Osteocyte (in vitro differentiated cells): ENCODE measurements at regions not wholly inside any gene's neighbourhood (a gene's known extent, or its start where the extent isn't known, plus 50 kb on each side); places are given as distances from the start of the nearest gene placed in this dataset.
"Not testable (repeated sequence)": the region's sequence is repeated elsewhere in the genome, so short reads cannot be mapped to it uniquely, and the experiment has no call there.

Experiments used
- DNase-seq: peaks from one replicate; pipeline ENCODE4 v3.0.0; 2021; ENCODE audit warnings: mixed read lengths; ENCODE audit not compliant: unreplicated experiment; ENCODE audit errors: extremely low spot score
- H3K27ac Mint-ChIP-seq: one replicate; pipeline ENCODE4 v1.8.0; 2021; ENCODE audit warnings: mild to moderate bottlenecking, mixed read lengths; ENCODE audit not compliant: unreplicated experiment
- H3K27me3 Mint-ChIP-seq: one replicate; pipeline ENCODE4 v1.8.0; 2021; ENCODE audit warnings: mixed read lengths; ENCODE audit not compliant: unreplicated experiment
- H3K36me3 Mint-ChIP-seq: one replicate; pipeline ENCODE4 v1.8.0; 2021; ENCODE audit warnings: mixed read lengths; ENCODE audit not compliant: unreplicated experiment
- H3K4me1 Mint-ChIP-seq: one replicate; pipeline ENCODE4 v1.8.0; 2021; ENCODE audit warnings: mixed read lengths; ENCODE audit not compliant: unreplicated experiment
- H3K4me3 Mint-ChIP-seq: one replicate; pipeline ENCODE4 v1.8.0; 2021; ENCODE audit warnings: mild to moderate bottlenecking, moderate library complexity, mixed read lengths; ENCODE audit not compliant: unreplicated experiment
- H3K9me3 Mint-ChIP-seq: one replicate; pipeline ENCODE4 v1.8.0; 2021; ENCODE audit warnings: mixed read lengths; ENCODE audit not compliant: unreplicated experiment
- CTCF ChIP-seq: fragments of 200-600 bp; sonication (generic); IDR thresholded peaks from 2 replicates; pipeline ENCODE4 v1.5.0; 2021; ENCODE audit warnings: antibody characterized with exemption, mild to moderate bottlenecking, moderate library complexity

GRCh38 chr3:73144828-73145227, 83.4 kb downstream of the EBLN2 start:
- peak; percentile 11 for DNase-seq
- peaks cover 35% of the 10 kb centered on the region for H3K27me3 Mint-ChIP-seq
- no peaks in the 10 kb centered on the region for H3K9me3 Mint-ChIP-seq
- H3K4me1 Mint-ChIP-seq = peaks cover 17% of the 10 kb centered on the region
- H3K27ac Mint-ChIP-seq = no peak overlapping the region
- no peaks in the 10 kb centered on the region for H3K36me3 Mint-ChIP-seq
- no peak overlapping the region for H3K4me3 Mint-ChIP-seq
- no peak for TF ChIP-seq CTCF

- H3K27ac Mint-ChIP-seq, H3K4me3 Mint-ChIP-seq, H3K9me3 Mint-ChIP-seq, H3K36me3 Mint-ChIP-seq: not testable (repeated sequence)
- H3K27me3 Mint-ChIP-seq = peaks cover 24% of the 10 kb centered on the region
- H3K4me1 Mint-ChIP-seq = peaks cover 17% of the 10 kb centered on the region
- peak; percentile 32 for DNase-seq
These were observed 86.0 kb downstream of the EBLN2 start for GRCh38 chr3:73147479-73147878.

- H3K4me3 Mint-ChIP-seq = no peak overlapping the region
- peak; percentile 5 for DNase-seq
- no peak overlapping the region for H3K27ac Mint-ChIP-seq
- peaks cover 13% of the 10 kb centered on the region for H3K4me1 Mint-ChIP-seq
- peaks cover 22% of the 10 kb centered on the region for H3K27me3 Mint-ChIP-seq
- no peaks in the 10 kb centered on the region for H3K9me3 Mint-ChIP-seq
- no peak for TF ChIP-seq CTCF
- H3K36me3 Mint-ChIP-seq = no peaks in the 10 kb centered on the region
These were observed 86.7 kb downstream of the EBLN2 start for GRCh38 chr3:73148206-73148605.

GRCh38 chr3:73148682-73149081, 87.2 kb downstream of the EBLN2 start:
- Mint-ChIP-seq H3K36me3 (no peaks in the 10 kb centered on the region), H3K9me3 (no peaks in the 10 kb centered on the region), H3K4me1 (peaks cover 8% of the 10 kb centered on the region), H3K4me3 (no peak overlapping the region), H3K27ac (no peak overlapping the region), H3K27me3 (peaks cover 22% of the 10 kb centered on the region)
- DNase-seq = peak; percentile 13
- TF ChIP-seq CTCF = no peak

GRCh38 chr3:73150369-73151130, 89.1 kb downstream of the EBLN2 start:
- no peak overlapping the region for H3K27ac Mint-ChIP-seq
- peaks cover 25% of the 10 kb centered on the region for H3K27me3 Mint-ChIP-seq
- no peak for TF ChIP-seq CTCF
- H3K4me1 Mint-ChIP-seq = no peaks in the 10 kb centered on the region
- H3K36me3 Mint-ChIP-seq = no peaks in the 10 kb centered on the region
- no peak overlapping the region for H3K4me3 Mint-ChIP-seq
- DNase-seq = no peak
- H3K9me3 Mint-ChIP-seq = no peaks in the 10 kb centered on the region

GRCh38 chr3:73152571-73152970, 91.1 kb downstream of the EBLN2 start:
- not testable (repeated sequence) for H3K9me3 Mint-ChIP-seq, H3K4me3 Mint-ChIP-seq, H3K27ac Mint-ChIP-seq, H3K4me1 Mint-ChIP-seq, H3K36me3 Mint-ChIP-seq
- DNase-seq = peak; percentile 17
- H3K27me3 Mint-ChIP-seq = peaks cover 21% of the 10 kb centered on the region

GRCh38 chr3:73153057-73153456, 91.6 kb downstream of the EBLN2 start:
- not testable (repeated sequence) for H3K4me1 Mint-ChIP-seq, H3K4me3 Mint-ChIP-seq, H3K36me3 Mint-ChIP-seq, H3K27ac Mint-ChIP-seq, DNase-seq, H3K9me3 Mint-ChIP-seq
- peaks cover 19% of the 10 kb centered on the region for H3K27me3 Mint-ChIP-seq

- H3K4me1 Mint-ChIP-seq, H3K36me3 Mint-ChIP-seq, H3K4me3 Mint-ChIP-seq, DNase-seq, H3K9me3 Mint-ChIP-seq, H3K27ac Mint-ChIP-seq: not testable (repeated sequence)
- peaks cover 13% of the 10 kb centered on the region for H3K27me3 Mint-ChIP-seq
These were observed 92.8 kb downstream of the EBLN2 start for GRCh38 chr3:73154261-73154660.

GRCh38 chr3:73155441-73155840, 94.0 kb downstream of the EBLN2 start:
- not testable (repeated sequence) for H3K36me3 Mint-ChIP-seq, DNase-seq, H3K9me3 Mint-ChIP-seq, H3K4me3 Mint-ChIP-seq, H3K4me1 Mint-ChIP-seq, H3K27ac Mint-ChIP-seq
- peaks cover 14% of the 10 kb centered on the region for H3K27me3 Mint-ChIP-seq
